ENCODE measurements at regions not wholly inside any gene's neighbourhood (a gene's known extent, or its start where the extent isn't known, plus 50 kb on each side); places are given as distances from the start of the nearest gene placed in this dataset.

GRCh38 chrX:38500141-38500540 lies 61.2 kb upstream of the TSPAN7 start:
- TF ChIP-seq, protein P1, sequence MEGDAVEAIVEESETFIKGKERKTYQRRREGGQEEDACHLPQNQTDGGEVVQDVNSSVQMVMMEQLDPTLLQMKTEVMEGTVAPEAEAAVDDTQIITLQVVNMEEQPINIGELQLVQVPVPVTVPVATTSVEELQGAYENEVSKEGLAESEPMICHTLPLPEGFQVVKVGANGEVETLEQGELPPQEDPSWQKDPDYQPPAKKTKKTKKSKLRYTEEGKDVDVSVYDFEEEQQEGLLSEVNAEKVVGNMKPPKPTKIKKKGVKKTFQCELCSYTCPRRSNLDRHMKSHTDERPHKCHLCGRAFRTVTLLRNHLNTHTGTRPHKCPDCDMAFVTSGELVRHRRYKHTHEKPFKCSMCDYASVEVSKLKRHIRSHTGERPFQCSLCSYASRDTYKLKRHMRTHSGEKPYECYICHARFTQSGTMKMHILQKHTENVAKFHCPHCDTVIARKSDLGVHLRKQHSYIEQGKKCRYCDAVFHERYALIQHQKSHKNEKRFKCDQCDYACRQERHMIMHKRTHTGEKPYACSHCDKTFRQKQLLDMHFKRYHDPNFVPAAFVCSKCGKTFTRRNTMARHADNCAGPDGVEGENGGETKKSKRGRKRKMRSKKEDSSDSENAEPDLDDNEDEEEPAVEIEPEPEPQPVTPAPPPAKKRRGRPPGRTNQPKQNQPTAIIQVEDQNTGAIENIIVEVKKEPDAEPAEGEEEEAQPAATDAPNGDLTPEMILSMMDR (IDR thresholded peaks at IDR 0.05; ENCODE audit: extremely low read depth in 1 of 2, insufficient read depth in 1 of 2, low read depth in 1 of 2, low read length in 2 of 2) = no peak
- TF ChIP-seq EZH2 (IDR thresholded peaks at IDR 0.05; ENCODE audit: borderline replicate concordance, low read depth, low read length, severe bottlenecking) (no peak), POLR2A (IDR thresholded peaks at IDR 0.05; ENCODE audit: low read depth, low read length) (no peak), JUN (IDR thresholded peaks at IDR 0.05; ENCODE audit: borderline replicate concordance, insufficient read depth, insufficient read length, low read depth) (no peak), MAX (IDR thresholded peaks at IDR 0.05; ENCODE audit: insufficient read depth, insufficient read length) (no peak)
